HT-29 (cell line): ENCODE measurements at regions not wholly inside any gene's neighbourhood (a gene's known extent, or its start where the extent isn't known, plus 50 kb on each side); places are given as distances from the start of the nearest gene placed in this dataset.

Experiments
- DNase-seq: peaks from one replicate; pipeline ENCODE4 v3.0.0-alpha.2; 2015; ENCODE audit warnings: low spot score

- DNase-seq = no peak
These were observed 58.1 kb downstream of the KLF4 start for GRCh38 chr9:107431461-107431860.

GRCh38 chr9:107430071-107430470 lies 59.5 kb downstream of the KLF4 start:
- DNase-seq = no peak

DNA sequence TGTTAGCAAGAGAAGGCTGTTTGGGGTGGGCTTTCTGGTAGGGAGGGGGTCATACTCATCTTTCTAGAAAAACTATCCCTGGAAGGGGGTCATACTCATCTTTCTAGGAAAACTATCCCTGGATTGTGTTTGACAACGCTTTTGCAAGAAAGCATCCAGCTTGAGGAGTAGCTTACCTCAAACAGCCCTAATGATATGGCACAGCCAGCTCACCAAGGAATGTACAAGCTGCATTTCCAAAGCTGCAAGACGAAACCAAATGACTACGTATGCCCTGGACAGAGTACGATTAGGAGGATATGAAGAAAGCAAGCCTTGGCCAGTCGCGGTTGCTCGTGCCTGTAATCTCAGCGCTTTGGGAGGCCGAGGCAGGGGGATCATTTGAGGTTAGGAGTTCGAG lies 63.4 kb downstream of the KLF4 start:
- no peak for DNase-seq

DNA sequence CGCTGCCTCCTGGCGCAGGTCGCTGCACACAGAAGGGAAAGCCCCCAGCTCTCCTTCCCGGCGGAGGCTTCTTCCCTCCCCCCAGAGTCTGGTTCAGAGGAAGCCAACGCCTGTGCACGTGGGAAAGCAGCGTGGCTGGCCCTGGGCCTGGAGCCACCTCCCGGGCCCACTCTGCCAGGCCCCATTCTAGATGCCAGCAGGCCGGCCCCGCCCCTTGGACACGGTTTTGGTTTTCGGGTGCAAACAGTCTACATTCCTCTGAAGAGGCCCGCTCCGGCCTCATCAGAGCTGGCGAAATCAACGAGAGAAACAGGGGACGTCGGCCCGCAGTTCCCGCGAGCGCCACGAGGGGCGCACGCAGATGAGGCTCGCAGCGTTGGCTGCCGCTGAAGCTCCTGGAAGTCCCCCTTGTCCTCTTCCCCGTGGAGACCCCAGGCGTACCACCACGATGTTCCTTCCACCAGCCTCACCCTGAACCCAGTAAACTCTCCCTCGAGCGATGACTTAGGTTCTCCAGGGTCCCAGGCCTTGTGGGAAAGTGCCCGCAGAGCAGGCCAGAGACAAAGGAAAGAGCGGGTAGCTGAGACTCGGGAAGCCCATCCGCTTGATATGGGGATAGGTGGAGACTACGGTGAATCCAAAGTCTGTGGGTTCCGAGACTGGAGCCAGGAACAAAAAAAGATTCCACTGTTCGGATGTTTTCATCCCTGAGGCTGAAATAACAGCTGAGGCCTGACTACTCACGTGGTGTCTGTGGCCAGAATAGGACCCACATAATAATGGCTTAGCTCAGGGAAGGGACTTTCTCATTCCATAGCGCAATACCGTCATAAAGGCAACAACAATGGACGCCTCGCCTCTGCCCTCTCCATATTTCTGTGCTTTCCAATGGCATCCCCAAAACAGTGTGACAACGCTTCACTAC lies 64.2 kb downstream of the KLF4 start:
- DNase-seq = peak; percentile 26

DNA sequence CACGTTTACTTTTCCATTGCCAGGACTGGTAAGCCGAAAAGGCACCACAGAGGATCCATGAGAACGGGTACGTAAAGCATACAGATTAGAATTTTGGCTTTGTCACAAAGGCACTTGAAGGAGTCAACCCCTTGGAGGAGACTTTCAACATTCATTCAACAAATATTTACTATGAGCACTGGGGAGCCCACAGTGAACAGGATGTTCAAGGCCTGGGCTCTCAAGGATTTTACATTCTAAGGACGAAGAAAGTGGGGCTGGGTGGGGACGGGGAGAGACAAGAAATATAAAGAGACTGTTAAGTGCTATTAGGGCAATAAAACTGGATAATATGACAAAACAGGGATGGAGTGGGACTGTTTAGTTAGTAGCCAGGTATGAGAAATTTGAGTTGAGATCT lies 66.0 kb downstream of the KLF4 start:
- no peak for DNase-seq

- peak; percentile 79 for DNase-seq
These were observed 67.1 kb downstream of the KLF4 start for GRCh38 chr9:107422189-107423185.

GRCh38 chr9:107410420-107410819 lies 79.1 kb downstream of the KLF4 start:
- no peak for DNase-seq

GRCh38 chr9:107409581-107410389 lies 79.8 kb downstream of the KLF4 start:
- no peak for DNase-seq

- DNase-seq = no peak
These were observed 81.9 kb downstream of the KLF4 start for GRCh38 chr9:107407675-107408074.

- DNase-seq = no peak
These were observed 84.1 kb downstream of the KLF4 start for GRCh38 chr9:107405511-107405910.

DNA sequence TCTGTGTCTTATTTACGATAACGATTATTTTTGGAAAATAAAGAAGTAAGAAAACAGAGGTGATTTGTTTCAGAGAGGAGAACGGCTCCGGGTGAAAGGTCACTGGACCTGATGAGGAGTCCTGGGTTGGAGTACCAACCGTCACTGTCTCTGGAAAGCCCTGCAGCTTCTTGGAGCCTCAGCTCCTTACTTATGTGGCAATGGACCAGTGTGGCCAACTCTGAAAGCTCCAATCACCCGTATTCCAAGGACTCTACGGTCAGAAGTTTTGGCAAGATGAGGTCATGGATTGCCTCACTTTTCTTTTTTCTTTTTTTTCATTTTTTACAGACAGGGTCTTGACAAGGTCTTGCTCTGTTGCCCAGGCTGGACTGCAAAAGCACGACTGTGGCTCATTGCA lies 84.8 kb downstream of the KLF4 start:
- no peak for DNase-seq

GRCh38 chr9:107404161-107404560 lies 85.4 kb downstream of the KLF4 start:
- DNase-seq = no peak

DNA sequence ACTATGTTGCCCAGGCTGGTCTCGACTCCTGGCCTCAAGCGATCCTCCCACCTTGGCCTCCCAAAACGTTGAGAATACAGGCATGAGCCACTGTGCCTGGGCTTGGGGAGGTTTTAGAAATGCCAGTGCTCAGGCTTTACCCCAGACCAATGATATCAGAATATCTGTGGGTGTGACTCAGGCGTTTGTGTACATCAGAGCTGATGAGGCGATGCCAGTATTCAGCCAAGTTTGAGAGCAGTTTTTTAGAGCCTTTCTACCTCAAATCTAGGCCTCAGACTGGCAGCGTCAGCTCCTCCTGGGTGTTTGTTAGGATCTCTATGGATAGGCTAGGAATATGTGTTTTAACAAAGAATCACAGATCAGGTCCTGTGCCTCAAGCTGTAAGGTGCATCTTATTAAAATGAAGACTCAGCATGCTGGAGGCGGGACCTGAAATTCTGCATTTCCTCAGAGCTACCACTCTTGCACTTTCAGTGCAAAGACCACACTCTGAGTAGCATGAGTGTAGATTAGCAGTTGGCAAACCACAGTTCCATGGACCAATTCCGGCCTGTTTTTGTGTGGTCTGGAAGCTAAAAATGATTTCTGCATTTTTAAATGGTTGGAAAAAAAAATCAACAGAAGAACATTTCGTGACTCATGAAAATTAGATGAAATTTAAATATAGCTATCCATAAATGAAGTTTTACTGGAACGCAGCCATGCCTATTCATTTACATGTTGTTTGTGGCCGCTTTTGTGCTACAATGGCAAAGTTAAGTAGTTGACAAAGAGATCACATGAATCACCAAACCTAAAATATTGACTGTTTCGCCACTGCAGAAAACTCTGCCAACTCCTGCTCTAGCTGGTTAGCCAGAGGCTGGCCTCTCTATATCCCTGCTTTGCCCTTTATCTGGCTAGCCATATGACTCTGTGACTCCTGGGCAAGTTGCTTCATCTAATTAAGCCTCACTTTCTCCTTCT lies 92.2 kb downstream of the KLF4 start:
- no peak for DNase-seq

GRCh38 chr9:107394264-107394663 lies 95.3 kb downstream of the KLF4 start:
- no peak for DNase-seq

- no peak for DNase-seq
These were observed 98.8 kb downstream of the KLF4 start for GRCh38 chr9:107390778-107391177.

- DNase-seq = no peak
These were observed 99.3 kb downstream of the KLF4 start for GRCh38 chr9:107390279-107390678.

GRCh38 chr9:107389617-107390071 lies 99.9 kb downstream of the KLF4 start:
- peak; percentile 23 for DNase-seq

GRCh38 chr9:107388890-107389289 lies 100.7 kb downstream of the KLF4 start:
- no peak for DNase-seq

- no peak for DNase-seq
These were observed 102.2 kb downstream of the KLF4 start for GRCh38 chr9:107387409-107387808.

GRCh38 chr9:107386396-107386795 lies 103.2 kb downstream of the KLF4 start:
- DNase-seq = no peak
